VCaP (cell line): ENCODE measurements at regions not wholly inside any gene's neighbourhood (a gene's known extent, or its start where the extent isn't known, plus 50 kb on each side); places are given as distances from the start of the nearest gene placed in this dataset.

Experiments
- H3K27ac ChIP-seq: fragments of 450-650 bp; 2 replicates; pipeline ENCODE4 v1.5.1; 2017
- TF ChIP-seq, protein P1 (sequence below): fragments of 450-650 bp; conservative IDR thresholded peaks from 2 replicates; pipeline ENCODE4 v1.5.1; 2017; ENCODE audit warnings: mild to moderate bottlenecking, moderate library complexity

DNA sequence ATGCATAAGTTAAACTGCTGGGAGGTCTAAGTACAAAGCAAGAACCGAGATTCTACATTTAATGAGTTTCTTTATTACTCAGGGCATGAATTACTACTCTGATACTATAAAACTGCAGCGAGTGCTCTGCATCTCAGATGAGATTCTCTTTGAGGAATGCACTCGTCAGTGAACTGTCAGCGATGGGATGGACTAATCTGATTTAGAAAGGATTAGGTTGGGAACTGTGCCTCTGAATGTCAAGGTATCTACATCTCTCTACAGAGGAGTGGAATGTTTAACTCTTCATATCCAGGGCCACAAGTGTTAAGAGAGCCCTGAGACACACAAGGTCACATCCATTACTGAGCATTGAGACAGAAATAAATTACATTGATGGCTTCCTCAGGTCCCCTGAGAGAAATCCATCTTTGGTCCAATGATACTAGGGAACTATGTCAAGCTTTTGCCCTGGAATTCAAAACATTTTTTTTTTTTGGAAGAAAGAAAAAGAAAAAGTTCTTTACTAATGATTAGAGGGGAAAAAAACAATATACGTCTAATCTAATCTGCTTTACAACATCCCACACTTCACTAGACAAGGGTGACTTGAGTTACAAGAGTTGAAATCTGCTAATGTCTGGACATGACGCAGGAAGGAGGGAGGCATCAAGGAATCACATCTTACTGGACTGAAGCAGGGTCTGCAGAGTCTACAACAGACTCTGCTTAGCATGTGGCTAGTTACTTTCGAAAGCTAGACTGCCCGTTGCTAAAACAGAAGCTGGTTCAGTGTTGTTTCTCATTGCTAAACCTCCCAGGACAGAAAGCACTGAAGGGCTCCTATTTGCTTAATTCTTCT is 270.0 kb upstream of the TLE4 start:
- TF ChIP-seq, protein P1, sequence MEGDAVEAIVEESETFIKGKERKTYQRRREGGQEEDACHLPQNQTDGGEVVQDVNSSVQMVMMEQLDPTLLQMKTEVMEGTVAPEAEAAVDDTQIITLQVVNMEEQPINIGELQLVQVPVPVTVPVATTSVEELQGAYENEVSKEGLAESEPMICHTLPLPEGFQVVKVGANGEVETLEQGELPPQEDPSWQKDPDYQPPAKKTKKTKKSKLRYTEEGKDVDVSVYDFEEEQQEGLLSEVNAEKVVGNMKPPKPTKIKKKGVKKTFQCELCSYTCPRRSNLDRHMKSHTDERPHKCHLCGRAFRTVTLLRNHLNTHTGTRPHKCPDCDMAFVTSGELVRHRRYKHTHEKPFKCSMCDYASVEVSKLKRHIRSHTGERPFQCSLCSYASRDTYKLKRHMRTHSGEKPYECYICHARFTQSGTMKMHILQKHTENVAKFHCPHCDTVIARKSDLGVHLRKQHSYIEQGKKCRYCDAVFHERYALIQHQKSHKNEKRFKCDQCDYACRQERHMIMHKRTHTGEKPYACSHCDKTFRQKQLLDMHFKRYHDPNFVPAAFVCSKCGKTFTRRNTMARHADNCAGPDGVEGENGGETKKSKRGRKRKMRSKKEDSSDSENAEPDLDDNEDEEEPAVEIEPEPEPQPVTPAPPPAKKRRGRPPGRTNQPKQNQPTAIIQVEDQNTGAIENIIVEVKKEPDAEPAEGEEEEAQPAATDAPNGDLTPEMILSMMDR: no peak
- H3K27ac ChIP-seq: no peak overlapping the region

DNA sequence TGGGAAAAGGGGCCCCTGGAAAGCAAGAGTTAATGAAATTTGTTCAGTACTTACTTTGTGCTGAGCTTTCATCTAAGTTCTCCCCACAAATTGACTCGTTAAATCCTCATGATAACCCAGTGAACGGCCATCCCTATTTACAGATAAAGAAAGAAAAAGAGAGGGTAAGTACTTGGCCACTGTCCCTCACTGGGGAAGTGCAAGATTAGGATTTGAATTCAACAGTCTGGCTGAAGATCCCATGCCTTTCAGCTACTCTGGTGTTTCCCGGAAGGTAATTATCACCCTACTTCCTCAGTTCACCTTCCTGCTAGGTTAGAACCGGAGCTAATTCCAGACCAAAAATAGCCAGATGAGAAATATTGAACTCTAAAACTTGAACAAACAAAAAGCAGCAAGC is 269.2 kb upstream of the TLE4 start:
- TF ChIP-seq, protein P1: no peak
- no peak overlapping the region for H3K27ac ChIP-seq

DNA sequence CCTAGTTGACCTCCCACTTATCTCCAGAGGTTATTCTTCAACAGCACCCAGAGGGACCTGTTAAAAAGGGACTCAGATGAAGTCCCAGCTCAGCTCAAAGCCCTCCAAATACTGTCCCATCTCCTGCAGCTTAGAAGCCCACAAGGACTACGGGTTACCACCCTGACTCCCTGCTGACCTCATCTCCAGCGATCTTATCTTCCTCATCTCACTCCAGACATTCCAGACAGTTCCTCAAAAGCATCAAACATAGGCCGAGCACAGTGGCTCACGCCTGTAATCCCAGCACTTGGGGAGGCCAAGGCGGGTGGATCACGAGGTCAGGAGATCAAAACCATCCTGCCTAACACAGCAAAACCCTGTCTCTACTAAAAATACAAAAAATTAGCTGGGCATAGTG is 263.8 kb upstream of the TLE4 start:
- TF ChIP-seq, protein P1: no peak
- H3K27ac ChIP-seq: no peak overlapping the region

DNA sequence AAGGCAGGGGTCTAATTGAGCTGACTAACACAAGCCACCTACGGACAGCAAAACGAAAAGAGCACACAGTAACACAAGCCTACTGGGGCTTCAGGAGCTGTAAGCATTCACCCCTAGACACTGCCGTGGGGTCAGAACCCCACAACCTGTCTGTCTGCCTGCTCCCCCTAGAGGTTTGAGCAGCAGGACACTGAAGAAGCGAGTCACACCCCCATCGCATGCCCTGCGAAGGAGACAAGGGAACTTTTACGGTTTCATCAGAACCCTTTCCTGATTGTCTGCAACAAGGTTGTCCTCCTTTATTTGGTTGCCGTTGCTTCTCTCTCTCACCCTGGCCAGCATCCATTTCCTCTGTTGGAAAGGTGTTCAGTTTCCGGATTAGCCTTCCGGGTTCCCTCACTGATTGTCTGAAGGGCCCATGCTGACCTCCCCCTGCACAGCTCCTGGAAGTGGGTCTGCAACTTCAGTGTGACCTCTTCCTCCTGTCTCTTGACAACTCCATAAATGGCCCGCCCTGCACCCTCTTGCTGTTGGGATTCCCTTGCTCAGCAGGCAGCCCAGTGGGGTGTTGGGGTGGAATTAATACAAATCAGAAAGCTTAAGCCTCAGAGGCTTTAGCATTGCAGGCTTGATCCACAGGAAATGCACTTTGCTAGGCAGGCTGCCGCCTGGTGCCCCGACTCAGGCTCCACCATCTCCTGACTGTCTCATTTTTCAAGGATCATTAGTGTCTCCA is 258.9 kb upstream of the TLE4 start:
- TF ChIP-seq, protein P1: no peak
- no peak overlapping the region for H3K27ac ChIP-seq

GRCh38 chr9:79325501-79325900 is 246.3 kb upstream of the TLE4 start:
- H3K27ac ChIP-seq: no peak overlapping the region
- TF ChIP-seq, protein P1: no peak

GRCh38 chr9:79329861-79330260 is 241.9 kb upstream of the TLE4 start:
- no peak overlapping the region for H3K27ac ChIP-seq
- TF ChIP-seq, protein P1: no peak

DNA sequence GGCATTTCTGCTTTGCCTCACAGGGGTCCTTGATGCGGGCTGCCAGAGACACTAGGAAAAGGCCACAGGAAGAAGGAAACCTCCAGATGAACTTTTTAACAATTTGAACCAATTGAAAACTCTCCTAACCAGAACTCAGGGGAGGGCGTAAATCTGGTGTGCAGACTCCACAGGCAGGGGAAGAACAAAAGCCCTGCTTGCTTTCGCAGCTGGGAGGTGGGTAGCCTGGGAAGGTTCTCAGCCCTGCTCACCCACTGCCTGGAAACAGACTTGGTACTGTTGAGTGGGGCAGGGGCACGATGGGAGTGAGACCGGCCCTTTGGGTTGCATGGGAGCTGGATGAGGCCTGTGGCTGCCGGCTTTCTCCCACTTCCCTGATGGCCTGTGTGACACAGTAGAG is 237.8 kb upstream of the TLE4 start:
- TF ChIP-seq, protein P1: no peak
- H3K27ac ChIP-seq: no peak overlapping the region
